ENCODE measurements at regions not wholly inside any gene's neighbourhood (a gene's known extent, or its start where the extent isn't known, plus 50 kb on each side); places are given as distances from the start of the nearest gene placed in this dataset.

DNA sequence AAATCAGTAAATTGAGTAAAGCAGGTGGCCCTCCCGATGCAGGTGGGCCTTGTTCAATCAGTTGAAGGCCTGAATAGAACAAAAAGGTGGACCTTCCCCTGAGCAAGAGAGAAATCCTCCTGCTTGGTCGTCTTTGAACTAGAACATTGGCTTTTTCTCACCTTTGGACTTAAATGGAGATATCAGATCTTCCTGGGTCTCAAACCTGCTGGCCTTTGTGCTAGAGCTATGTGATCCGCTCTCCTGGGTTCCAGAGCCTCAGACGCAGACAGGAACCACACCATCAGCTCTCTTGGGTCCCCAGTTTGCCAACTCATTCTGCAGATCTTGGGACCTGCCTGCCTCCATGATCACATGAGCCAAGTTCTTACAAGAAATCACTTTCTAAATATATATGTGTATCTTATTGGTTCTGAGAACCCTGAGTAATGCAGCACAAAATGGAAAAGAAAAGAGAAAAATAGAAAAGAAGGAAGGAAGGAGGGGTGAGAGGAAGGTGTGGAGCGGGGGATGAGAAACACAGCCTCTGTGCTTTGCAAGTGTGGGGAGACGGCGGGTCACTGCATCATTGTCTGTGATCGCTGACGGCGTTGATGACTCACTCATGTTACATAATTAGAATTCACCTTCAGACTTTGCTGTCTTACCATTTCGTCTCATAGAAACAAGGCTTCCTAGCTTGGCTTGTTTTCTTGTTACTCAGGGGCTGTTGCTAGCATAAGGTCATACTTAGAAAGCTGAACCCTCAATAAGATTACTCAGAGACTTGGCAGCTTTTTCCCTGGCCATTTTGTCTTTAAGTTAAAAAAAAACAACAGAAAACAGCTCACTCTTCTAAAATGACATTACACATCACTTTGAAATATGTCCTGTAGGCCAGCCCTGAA is 85.7 kb upstream of the NEDD9 start (continued):
- TF ChIP-seq ZNF362 (CRISPR knock-in tag; IDR thresholded peaks at IDR 0.05; ENCODE audit: borderline replicate concordance) = no peak
- 0 out of 2 replicates have a peak, but pooled peaks have one; percentile 65 for TF ChIP-seq ZHX2 (IDR thresholded peaks at IDR 0.05; ENCODE audit: low read depth)
- TF ChIP-seq ZHX2 (CRISPR knock-in tag; IDR thresholded peaks at IDR 0.05; ENCODE audit: borderline replicate concordance) = no peak
- TF ChIP-seq ZNF496 (CRISPR knock-in tag; IDR thresholded peaks at IDR 0.05; ENCODE audit: insufficient replicate concordance) = no peak
- peak; percentile 79; the same call in 1 of the 2 replicates for TF ChIP-seq JUN (CRISPR knock-in tag; IDR thresholded peaks at IDR 0.05)
- TF ChIP-seq, protein P1, sequence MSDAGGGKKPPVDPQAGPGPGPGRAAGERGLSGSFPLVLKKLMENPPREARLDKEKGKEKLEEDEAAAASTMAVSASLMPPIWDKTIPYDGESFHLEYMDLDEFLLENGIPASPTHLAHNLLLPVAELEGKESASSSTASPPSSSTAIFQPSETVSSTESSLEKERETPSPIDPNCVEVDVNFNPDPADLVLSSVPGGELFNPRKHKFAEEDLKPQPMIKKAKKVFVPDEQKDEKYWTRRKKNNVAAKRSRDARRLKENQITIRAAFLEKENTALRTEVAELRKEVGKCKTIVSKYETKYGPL (CRISPR knock-in tag; IDR thresholded peaks at IDR 0.05) = peak; percentile 88
- TF ChIP-seq ZNF12 (CRISPR knock-in tag; IDR thresholded peaks at IDR 0.05) = 0 out of 2 replicates have a peak, but pooled peaks have one; percentile 27
- no peak; the same call in 1 of the 2 replicates for TF ChIP-seq SAFB2 (CRISPR knock-in tag; IDR thresholded peaks at IDR 0.05; ENCODE audit: borderline replicate concordance, low read depth)
- TF ChIP-seq NFYB (CRISPR knock-in tag; IDR thresholded peaks at IDR 0.05) = no peak
- peak; percentile 60 for TF ChIP-seq MED1 (CRISPR knock-in tag; IDR thresholded peaks at IDR 0.05)
- no peak for TF ChIP-seq ZIK1 (CRISPR knock-in tag; IDR thresholded peaks at IDR 0.05; ENCODE audit: borderline replicate concordance, low read depth)
- TF ChIP-seq ZNF720 (CRISPR knock-in tag; IDR thresholded peaks at IDR 0.05) = no peak
- no peak for TF ChIP-seq MAFF (IDR thresholded peaks at IDR 0.05; ENCODE audit: low read depth, low read length)
- TF ChIP-seq, protein P2, sequence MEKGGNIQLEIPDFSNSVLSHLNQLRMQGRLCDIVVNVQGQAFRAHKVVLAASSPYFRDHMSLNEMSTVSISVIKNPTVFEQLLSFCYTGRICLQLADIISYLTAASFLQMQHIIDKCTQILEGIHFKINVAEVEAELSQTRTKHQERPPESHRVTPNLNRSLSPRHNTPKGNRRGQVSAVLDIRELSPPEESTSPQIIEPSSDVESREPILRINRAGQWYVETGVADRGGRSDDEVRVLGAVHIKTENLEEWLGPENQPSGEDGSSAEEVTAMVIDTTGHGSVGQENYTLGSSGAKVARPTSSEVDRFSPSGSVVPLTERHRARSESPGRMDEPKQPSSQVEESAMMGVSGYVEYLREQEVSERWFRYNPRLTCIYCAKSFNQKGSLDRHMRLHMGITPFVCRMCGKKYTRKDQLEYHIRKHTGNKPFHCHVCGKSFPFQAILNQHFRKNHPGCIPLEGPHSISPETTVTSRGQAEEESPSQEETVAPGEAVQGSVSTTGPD (CRISPR knock-in tag; IDR thresholded peaks at IDR 0.05) = no peak
- no peak for TF ChIP-seq ZNF263 (CRISPR knock-in tag; IDR thresholded peaks at IDR 0.05)
- TF ChIP-seq MAFK (conservative IDR thresholded peaks at IDR 0.05 in 1 of 2, IDR thresholded peaks at IDR 0.05 in 1 of 2; ENCODE audit: low read length in 2 of 2) = no peak
- no peak for TF ChIP-seq ARHGAP35 (CRISPR knock-in tag; IDR thresholded peaks at IDR 0.05; ENCODE audit: borderline replicate concordance)
- TF ChIP-seq KDM1A (CRISPR knock-in tag; IDR thresholded peaks at IDR 0.05) = no peak
- no peak for TF ChIP-seq ZBTB1 (CRISPR knock-in tag; IDR thresholded peaks at IDR 0.05; ENCODE audit: borderline replicate concordance)

Data from HepG2 (cell line).